Hepatic stellate cell (primary cell): ENCODE measurements at regions not wholly inside any gene's neighbourhood (a gene's known extent, or its start where the extent isn't known, plus 50 kb on each side); places are given as distances from the start of the nearest gene placed in this dataset.

ENCODE experiments used
- DNase-seq: peaks from one replicate; pipeline ENCODE4 v3.0.0; 2011; ENCODE audit warnings: low spot score

- DNase-seq = no peak
Measured at GRCh38 chr12:124489915-124490583, 77.4 kb downstream of the NCOR2 start.

GRCh38 chr12:124489220-124489619, 78.2 kb downstream of the NCOR2 start:
- no peak for DNase-seq

GRCh38 chr12:124488520-124488919, 78.9 kb downstream of the NCOR2 start:
- no peak for DNase-seq

- DNase-seq = no peak
Measured at GRCh38 chr12:124487834-124488165, 79.6 kb downstream of the NCOR2 start.

GRCh38 chr12:124487066-124487833, 80.2 kb downstream of the NCOR2 start:
- no peak for DNase-seq

- DNase-seq = no peak
Measured at GRCh38 chr12:124486346-124486963, 81.0 kb downstream of the NCOR2 start.

- DNase-seq = no peak
Measured at GRCh38 chr12:124485371-124485770, 82.0 kb downstream of the NCOR2 start.

GRCh38 chr12:124484526-124484953, 82.9 kb downstream of the NCOR2 start:
- no peak for DNase-seq

- DNase-seq = no peak
Measured at GRCh38 chr12:124484067-124484466, 83.3 kb downstream of the NCOR2 start.

GRCh38 chr12:124482901-124483799, 84.3 kb downstream of the NCOR2 start:
- DNase-seq = no peak

GRCh38 chr12:124482567-124482893, 84.9 kb downstream of the NCOR2 start:
- no peak for DNase-seq

- no peak for DNase-seq
Measured at GRCh38 chr12:124481772-124482566, 85.4 kb downstream of the NCOR2 start.

GRCh38 chr12:124481257-124481750, 86.1 kb downstream of the NCOR2 start:
- DNase-seq = no peak

GRCh38 chr12:124480469-124481256, 86.7 kb downstream of the NCOR2 start:
- peak; percentile 39 for DNase-seq

GRCh38 chr12:124479680-124480468, 87.5 kb downstream of the NCOR2 start:
- DNase-seq = no peak

GRCh38 chr12:124478985-124479645, 88.3 kb downstream of the NCOR2 start:
- no peak for DNase-seq

- no peak for DNase-seq
Measured at GRCh38 chr12:124478416-124478815, 89.0 kb downstream of the NCOR2 start.

- DNase-seq = no peak
Measured at GRCh38 chr12:124477107-124477915, 90.1 kb downstream of the NCOR2 start.
